VCaP (cell line): ENCODE measurements at regions not wholly inside any gene's neighbourhood (a gene's known extent, or its start where the extent isn't known, plus 50 kb on each side); places are given as distances from the start of the nearest gene placed in this dataset.

Experiments
- H3K27ac ChIP-seq: fragments of 450-650 bp; 2 replicates; pipeline ENCODE4 v1.5.1; 2017
- CTCF ChIP-seq: fragments of 450-650 bp; conservative IDR thresholded peaks from 2 replicates; pipeline ENCODE4 v1.5.1; 2017; ENCODE audit warnings: mild to moderate bottlenecking, moderate library complexity

DNA sequence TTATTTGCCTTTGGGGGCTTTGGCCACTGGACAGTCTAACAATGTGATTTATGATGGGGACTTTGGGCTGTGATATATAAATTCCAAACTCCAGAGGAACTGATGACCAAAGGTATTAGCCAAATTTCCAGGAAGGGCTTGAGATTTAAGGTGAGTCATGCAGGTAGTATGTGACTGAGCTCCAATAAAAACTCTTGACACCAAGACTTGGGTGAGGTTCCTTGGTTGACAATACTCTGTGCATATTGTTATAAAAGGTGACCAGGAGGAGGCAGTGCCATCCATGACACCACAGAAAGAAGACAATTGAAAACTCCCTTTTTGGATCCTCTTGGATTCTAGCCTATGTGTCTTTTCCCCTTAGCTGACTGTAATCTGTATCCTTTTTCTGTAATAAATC, 392.7 kb upstream of the LRRC7 start:
- H3K27ac ChIP-seq: no peak overlapping the region
- no peak for TF ChIP-seq CTCF

GRCh38 chr1:69180358-69180757, 387.4 kb upstream of the LRRC7 start:
- no peak overlapping the region for H3K27ac ChIP-seq
- no peak for TF ChIP-seq CTCF

- H3K27ac ChIP-seq: no peak overlapping the region
- TF ChIP-seq CTCF: no peak
These were observed 382.3 kb upstream of the LRRC7 start for GRCh38 chr1:69185378-69185777.

DNA sequence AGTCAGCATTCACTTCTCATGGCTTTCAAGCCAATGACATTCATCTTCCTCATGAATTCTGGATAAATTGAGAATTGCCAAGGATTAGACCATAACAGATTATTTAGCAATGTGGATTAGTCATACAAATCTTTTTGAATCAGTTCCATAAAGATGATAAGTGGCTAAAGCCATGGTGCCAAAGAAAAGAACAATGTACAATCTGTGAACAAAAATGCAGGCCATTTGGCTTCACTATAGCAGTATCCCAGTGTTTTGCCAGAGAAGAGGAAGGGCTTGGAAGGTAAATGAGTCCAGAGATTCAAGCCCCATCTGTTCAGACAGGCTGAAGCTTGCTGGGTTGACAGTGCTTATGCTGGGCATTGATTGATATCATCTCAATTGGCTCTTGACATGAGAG, 376.4 kb upstream of the LRRC7 start:
- no peak for TF ChIP-seq CTCF
- H3K27ac ChIP-seq: no peak overlapping the region

- TF ChIP-seq CTCF: no peak
These were observed 372.6 kb upstream of the LRRC7 start for GRCh38 chr1:69195136-69195535.

GRCh38 chr1:69196071-69196470, 371.7 kb upstream of the LRRC7 start:
- no peak overlapping the region for H3K27ac ChIP-seq
- TF ChIP-seq CTCF: no peak

More at GRCh38 chr1:69195136-69195535, 372.6 kb upstream of the LRRC7 start:
- H3K27ac ChIP-seq: no peak overlapping the region

GRCh38 chr1:69197816-69198215, 369.9 kb upstream of the LRRC7 start:
- H3K27ac ChIP-seq: no peak overlapping the region
- no peak for TF ChIP-seq CTCF

GRCh38 chr1:69201716-69202115, 366.0 kb upstream of the LRRC7 start:
- H3K27ac ChIP-seq: no peak overlapping the region
- no peak for TF ChIP-seq CTCF
